ENCODE measurements at regions not wholly inside any gene's neighbourhood (a gene's known extent, or its start where the extent isn't known, plus 50 kb on each side); places are given as distances from the start of the nearest gene placed in this dataset.
"Not testable (repeated sequence)": the region's sequence is repeated elsewhere in the genome, so short reads cannot be mapped to it uniquely, and the experiment has no call there.

GRCh38 chr1:70834365-70834764 is 213.3 kb downstream of the PTGER3 start:
- not testable (repeated sequence) for TF ChIP-seq CTCF (IDR thresholded peaks at IDR 0.05); POLR2A (IDR thresholded peaks at IDR 0.05); POLR2AphosphoS5 (IDR thresholded peaks at IDR 0.05); EP300 (IDR thresholded peaks at IDR 0.05; ENCODE audit: low read depth)
